A549 (cell line): ENCODE measurements at regions not wholly inside any gene's neighbourhood (a gene's known extent, or its start where the extent isn't known, plus 50 kb on each side); places are given as distances from the start of the nearest gene placed in this dataset.

Source experiments
- ATAC-seq, 2 experiments: fragments of 200-7000 bp in 1 of 2; fragments of >200 bp in 1 of 2; cut with Nextera tagmentation in 1 of 2; cut with Tn5 transposase in 1 of 2; 3 replicates each; pipeline versions ENCODE4 v1.8.0 to v1.9.1; 2018 to 2020; ENCODE audit warnings: mild to moderate bottlenecking in 1 of 2, moderate library complexity in 1 of 2
- CTCF ChIA-PET: fragments of 300-600 bp; sonication (Branson Sonifier 250); formaldehyde crosslinking; extraction: SDS; loops from one replicate; lab custom pipeline; 2021; ENCODE audit warnings: antibody characterized with exemption, inconsistent platforms; lab: Yijun Ruan, JAX
- POLR2A ChIA-PET: fragments of 350-600 bp; formaldehyde crosslinking; extraction: SDS; loops from one replicate; lab custom pipeline; 2021; ENCODE audit warnings: antibody characterized with exemption, inconsistent platforms; lab: Yijun Ruan, JAX
- DNase-seq, 2 experiments: peaks; one replicate each; pipeline versions ENCODE4 v3.0.0 to v3.0.0-alpha.2; 2011 to 2016; ENCODE audit warnings: low read depth in 1 of 2, low spot score in 1 of 2
- FAIRE-seq: peaks from 2 replicates; lab custom pipeline; 2011; peaks lifted over from hg19 to GRCh38; lab: Jason Lieb, UNC
- H3K27ac ChIP-seq, 2 experiments: fragments of >200 bp; sonication (Bioruptor Twin); formaldehyde crosslinking; 3 replicates each; pipeline ENCODE4 v1.5.1; 2016 to 2017
- H3K4me1 ChIP-seq: fragments of >200 bp; sonication (Bioruptor Twin); formaldehyde crosslinking; 3 replicates; pipeline ENCODE4 v1.6.1; 2016
- H3K4me2 ChIP-seq: fragments of >200 bp; sonication (Bioruptor Twin); formaldehyde crosslinking; 3 replicates; pipeline ENCODE4 v1.6.1; 2016
- H3K4me3 ChIP-seq: fragments of >200 bp; sonication (Bioruptor Twin); formaldehyde crosslinking; 3 replicates; pipeline ENCODE4 v1.5.1; 2016
- H3K9me3 ChIP-seq: fragments of >200 bp; sonication (Bioruptor Twin); formaldehyde crosslinking; 3 replicates; pipeline ENCODE4 v1.6.1; 2016
- BCL3 ChIP-seq: fragments of >200 bp; sonication (Bioruptor Twin); formaldehyde crosslinking; IDR thresholded peaks from 3 replicates; pipeline ENCODE4 v1.6.1; 2016
- BHLHE40 ChIP-seq: IDR thresholded peaks from 2 replicates; pipeline ENCODE4 v1.6.1; 2012; ENCODE audit warnings: low read depth, low read length, inconsistent platforms
- CBX2 ChIP-seq: fragments of 200-600 bp; sonication (generic); IDR thresholded peaks from 2 replicates; pipeline ENCODE4 v1.6.1; 2016; ENCODE audit warnings: low read depth, mild to moderate bottlenecking, borderline replicate concordance
- CBX8 ChIP-seq: fragments of 200-600 bp; sonication (generic); IDR thresholded peaks from 2 replicates; pipeline ENCODE4 v1.6.1; 2016
- CEBPB ChIP-seq, 2 experiments: fragments of >200 bp in 1 of 2; sonication (Bioruptor Twin) in 1 of 2; formaldehyde crosslinking in 1 of 2; IDR thresholded peaks; 2 replicates each; pipeline ENCODE4 v1.6.1; 2012 to 2016
- CHD4 ChIP-seq: fragments of 200-600 bp; sonication (generic); IDR thresholded peaks from 2 replicates; pipeline ENCODE4 v1.6.1; 2016; ENCODE audit warnings: antibody characterized with exemption, mild to moderate bottlenecking, borderline replicate concordance
- EHMT2 ChIP-seq: fragments of 200-600 bp; sonication (generic); IDR thresholded peaks from 2 replicates; pipeline ENCODE4 v1.6.1; 2016; ENCODE audit warnings: antibody characterized with exemption, low read depth, mild to moderate bottlenecking, moderate library complexity
- FOSB ChIP-seq: fragments of 250-450 bp; sonication (Bioruptor Pico); IDR thresholded peaks from 2 replicates; pipeline ENCODE4 v1.5.0; 2020; ENCODE audit warnings: mild to moderate bottlenecking, moderate library complexity
- HOXB13 ChIP-seq: fragments of 250-450 bp; sonication (Bioruptor Pico); IDR thresholded peaks from 2 replicates; pipeline ENCODE4 v1.5.0; 2020; ENCODE audit warnings: low read depth, mild to moderate bottlenecking, moderate library complexity
- MAFK ChIP-seq: fragments of 450-650 bp; IDR thresholded peaks from 2 replicates; pipeline ENCODE4 v1.6.1; 2014; ENCODE audit not compliant: partially characterized antibody
- RARB ChIP-seq: fragments of 250-450 bp; sonication (Bioruptor Pico); IDR thresholded peaks from 2 replicates; pipeline ENCODE4 v1.8.0; 2021; ENCODE audit warnings: mild to moderate bottlenecking, moderate library complexity
- RCOR1 ChIP-seq: fragments of 150-350 bp; IDR thresholded peaks from 2 replicates; pipeline ENCODE4 v1.6.1; 2014; ENCODE audit warnings: antibody characterized with exemption, low read length, low read depth
- RFX5 ChIP-seq: fragments of 450-650 bp; IDR thresholded peaks from 2 replicates; pipeline ENCODE4 v1.7.1; 2014; ENCODE audit warnings: antibody characterized with exemption, mild to moderate bottlenecking, moderate library complexity
- RNF2 ChIP-seq: fragments of 200-600 bp; sonication (generic); IDR thresholded peaks from 2 replicates; pipeline ENCODE4 v1.6.1; 2016; ENCODE audit warnings: low read depth, mild to moderate bottlenecking, antibody characterized with exemption, moderate library complexity, borderline replicate concordance
- SREBF2 ChIP-seq: fragments of 450-650 bp; IDR thresholded peaks from 2 replicates; pipeline ENCODE4 v1.6.1; 2014; ENCODE audit warnings: mild to moderate bottlenecking, moderate library complexity
- ZFP36 ChIP-seq: fragments of 450-650 bp; IDR thresholded peaks from 2 replicates; pipeline ENCODE4 v1.6.1; 2014; ENCODE audit warnings: borderline replicate concordance; ENCODE audit not compliant: partially characterized antibody
- WGBS: methylation state at CpG from one replicate; pipeline ENCODE4 v1.1.6; 2017; ENCODE audit errors: missing lambda C conversion rate; 5-methylcytosine and 5-hydroxymethylcytosine counted together
- TF ChIP-seq, protein P1 (sequence below): fragments of 250-450 bp; sonication (Bioruptor Pico); IDR thresholded peaks from 2 replicates; pipeline ENCODE4 v1.5.0; 2020; ENCODE audit warnings: low read depth, mild to moderate bottlenecking, moderate library complexity

GRCh38 chr9:23232831-23233230, 593.2 kb downstream of the ELAVL2 start (continued):
- TF ChIP-seq FOSB (CRISPR knock-in tag) (no peak), SREBF2 (no peak)

- no peak for ATAC-seq
- H3K4me2 ChIP-seq, result no peak overlapping the region
- TF ChIP-seq CEBPB (IDR thresholded peaks at IDR 0.05), result no peak
- TF ChIP-seq, all 56 proteins: peak for 0
- ChIA-PET POLR2A (no interaction called here), CTCF (no interaction called here)
- FAIRE-seq (no peak), DNase-seq (no peak)
- Histone ChIP-seq H3K4me1 (no peaks in the 10 kb centered on the region), H3K27ac (no peak overlapping the region), H3K9me3 (no peaks in the 10 kb centered on the region), H3K4me3 (no peak overlapping the region)
- 0% methylated on average over 1 of the region's 1 CpG for WGBS
Measured at GRCh38 chr9:23243523-23243922, 582.5 kb downstream of the ELAVL2 start.

- Histone ChIP-seq H3K4me3 (no peak overlapping the region), H3K4me2 (no peak overlapping the region), H3K27ac (no peak overlapping the region), H3K9me3 (no peaks in the 10 kb centered on the region), H3K4me1 (no peaks in the 10 kb centered on the region)
- no peak for TF ChIP-seq HOXB13
- TF ChIP-seq RNF2, result no peak
- TF ChIP-seq CBX8, result no peak
- TF ChIP-seq BHLHE40, result no peak
- no peak for TF ChIP-seq CHD4
- ATAC-seq, result no peak
- ChIA-PET POLR2A (no interaction called here), CTCF (no interaction called here)
- FAIRE-seq, result no peak
- DNase-seq, result no peak
Measured at GRCh38 chr9:23245067-23245466, 581.0 kb downstream of the ELAVL2 start.

DNA sequence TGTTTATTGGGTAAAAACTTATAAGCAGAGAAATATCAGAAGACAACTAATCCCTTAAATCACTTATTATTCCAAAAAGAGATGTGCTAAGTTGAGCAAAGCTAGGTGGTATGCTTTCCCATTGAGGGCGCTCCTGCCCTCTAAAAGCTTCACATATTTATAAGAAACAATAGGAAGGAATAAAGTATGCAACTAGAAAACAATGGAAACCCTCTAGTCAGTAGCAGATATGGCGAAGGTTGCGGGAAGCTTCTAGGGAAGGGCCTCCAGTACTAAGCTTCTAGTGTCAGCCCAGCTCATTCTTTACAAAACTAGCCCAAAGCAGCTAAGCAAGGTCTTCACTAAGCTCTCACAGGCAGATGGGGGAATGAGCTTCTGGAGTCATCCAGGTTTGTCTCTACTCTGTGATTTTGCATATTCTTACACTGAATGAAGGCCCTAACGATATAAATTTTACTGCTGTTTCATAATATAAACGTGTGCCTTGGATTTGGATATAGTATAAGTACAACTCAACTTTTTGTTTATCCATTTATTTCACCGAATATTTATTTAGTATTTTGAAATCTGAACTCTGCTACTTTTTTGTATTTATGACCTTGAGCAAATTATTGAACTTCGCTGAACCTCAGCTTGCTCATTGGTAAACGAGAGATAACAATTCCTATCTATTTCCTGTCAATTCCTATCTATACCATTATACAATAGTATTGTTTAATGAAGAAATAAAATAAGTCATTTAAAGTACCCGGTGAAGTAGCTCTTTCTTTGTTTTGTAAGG, 571.4 kb downstream of the ELAVL2 start:
- no peak overlapping the region for H3K4me3 ChIP-seq
- H3K4me1 ChIP-seq, result no peaks in the 10 kb centered on the region
- ATAC-seq (no peak), FAIRE-seq (no peak), DNase-seq (no peak)
- 9% methylated on average over 9 of the region's 9 CpGs for WGBS
- ChIA-PET POLR2A (no interaction called here), CTCF (no interaction called here)
- TF ChIP-seq RARB (CRISPR knock-in tag) (no peak), MAFK (no peak), BCL3 (no peak), EHMT2 (no peak), RFX5 (no peak), RCOR1 (no peak)
- TF ChIP-seq, protein P1, sequence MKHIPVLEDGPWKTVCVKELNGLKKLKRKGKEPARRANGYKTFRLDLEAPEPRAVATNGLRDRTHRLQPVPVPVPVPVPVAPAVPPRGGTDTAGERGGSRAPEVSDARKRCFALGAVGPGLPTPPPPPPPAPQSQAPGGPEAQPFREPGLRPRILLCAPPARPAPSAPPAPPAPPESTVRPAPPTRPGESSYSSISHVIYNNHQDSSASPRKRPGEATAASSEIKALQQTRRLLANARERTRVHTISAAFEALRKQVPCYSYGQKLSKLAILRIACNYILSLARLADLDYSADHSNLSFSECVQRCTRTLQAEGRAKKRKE, result no peak
- no peaks in the 10 kb centered on the region for H3K9me3 ChIP-seq
- no peak overlapping the region for H3K27ac ChIP-seq
- H3K4me2 ChIP-seq, result no peak overlapping the region

GRCh38 chr9:23255346-23255745, 570.7 kb downstream of the ELAVL2 start:
- ATAC-seq, result no peak
- 11% methylated on average over 3 of the region's 3 CpGs for WGBS
- TF ChIP-seq ZFP36, result no peak
- TF ChIP-seq RNF2, result no peak
- no peak for TF ChIP-seq CBX2

More at GRCh38 chr9:23255346-23255745, 570.7 kb downstream of the ELAVL2 start:
- Histone ChIP-seq H3K4me2 (no peak overlapping the region), H3K4me1 (no peaks in the 10 kb centered on the region), H3K9me3 (no peaks in the 10 kb centered on the region), H3K4me3 (no peak overlapping the region), H3K27ac (no peak overlapping the region)
- CTCF ChIA-PET, result no interaction called here
- POLR2A ChIA-PET, result no interaction called here
- DNase-seq, result no peak
- no peak for FAIRE-seq
